GM03348 (cell line): ENCODE measurements at regions not wholly inside any gene's neighbourhood (a gene's known extent, or its start where the extent isn't known, plus 50 kb on each side); places are given as distances from the start of the nearest gene placed in this dataset.

Experiments
- DNase-seq: peaks from one replicate; pipeline ENCODE4 v3.0.0; 2012; ENCODE audit warnings: low spot score

- peak; percentile 55 for DNase-seq
These were observed 65.4 kb upstream of the ARAP3 start for GRCh38 chr5:141747152-141748141.

- no peak for DNase-seq
These were observed 64.4 kb upstream of the ARAP3 start for GRCh38 chr5:141746395-141746794.

GRCh38 chr5:141745390-141745789 is 63.4 kb upstream of the ARAP3 start:
- no peak for DNase-seq

GRCh38 chr5:141743866-141744272 is 61.8 kb upstream of the ARAP3 start:
- no peak for DNase-seq

GRCh38 chr5:141742866-141743851 is 61.1 kb upstream of the ARAP3 start:
- DNase-seq, result peak; percentile 72

- no peak for DNase-seq
These were observed 60.1 kb upstream of the ARAP3 start for GRCh38 chr5:141742144-141742543.

- DNase-seq, result no peak
These were observed 58.9 kb upstream of the ARAP3 start for GRCh38 chr5:141740885-141741284.

GRCh38 chr5:141737535-141737934 is 55.5 kb upstream of the ARAP3 start:
- DNase-seq, result no peak

GRCh38 chr5:141735823-141736222 is 53.8 kb upstream of the ARAP3 start:
- no peak for DNase-seq

- DNase-seq, result peak; percentile 89
These were observed 52.6 kb upstream of the ARAP3 start for GRCh38 chr5:141734501-141735229.

GRCh38 chr5:141733198-141733597 is 51.2 kb upstream of the ARAP3 start:
- no peak for DNase-seq

- DNase-seq, result no peak
These were observed 50.4 kb upstream of the ARAP3 start for GRCh38 chr5:141732417-141732816.
